Type B pancreatic cell (in vitro differentiated cells): ENCODE measurements at regions not wholly inside any gene's neighbourhood (a gene's known extent, or its start where the extent isn't known, plus 50 kb on each side); places are given as distances from the start of the nearest gene placed in this dataset.

Source experiments
- DNase-seq: peaks from one replicate; pipeline ENCODE4 v3.0.0; 2021; ENCODE audit warnings: mixed read lengths; ENCODE audit not compliant: unreplicated experiment; ENCODE audit errors: extremely low spot score
- H3K27ac Mint-ChIP-seq: 2 replicates; pipeline ENCODE4 v1.8.0; 2021; ENCODE audit warnings: mild to moderate bottlenecking, mixed read lengths
- H3K27me3 Mint-ChIP-seq: 2 replicates; pipeline ENCODE4 v1.8.0; 2021; ENCODE audit warnings: mixed read lengths
- H3K36me3 Mint-ChIP-seq: 2 replicates; pipeline ENCODE4 v1.8.0; 2021; ENCODE audit warnings: mixed read lengths
- H3K4me1 Mint-ChIP-seq: one replicate; pipeline ENCODE4 v1.8.0; 2021; ENCODE audit warnings: mixed read lengths; ENCODE audit not compliant: unreplicated experiment
- H3K4me3 Mint-ChIP-seq: 2 replicates; pipeline ENCODE4 v1.8.0; 2021; ENCODE audit warnings: mild to moderate bottlenecking, mixed read lengths
- H3K9me3 Mint-ChIP-seq: 2 replicates; pipeline ENCODE4 v1.8.0; 2021; ENCODE audit warnings: mixed read lengths
- CTCF ChIP-seq: fragments of 200-600 bp; sonication (generic); conservative IDR thresholded peaks from 2 replicates; pipeline ENCODE4 v1.5.0; 2021; ENCODE audit warnings: antibody characterized with exemption, mild to moderate bottlenecking

GRCh38 chr18:41624460-41624859 is 330.6 kb upstream of the PIK3C3 start:
- H3K4me3 Mint-ChIP-seq = no peak overlapping the region
- H3K4me1 Mint-ChIP-seq = peaks cover 16% of the 10 kb centered on the region
- TF ChIP-seq CTCF = no peak
- H3K9me3 Mint-ChIP-seq = no peaks in the 10 kb centered on the region
- H3K27me3 Mint-ChIP-seq = no peaks in the 10 kb centered on the region
- no peaks in the 10 kb centered on the region for H3K36me3 Mint-ChIP-seq
- no peak overlapping the region for H3K27ac Mint-ChIP-seq
- no peak for DNase-seq

- no peak overlapping the region for H3K4me3 Mint-ChIP-seq
- no peak for TF ChIP-seq CTCF
- no peak for DNase-seq
- peaks cover 12% of the 10 kb centered on the region for H3K4me1 Mint-ChIP-seq
- no peaks in the 10 kb centered on the region for H3K36me3 Mint-ChIP-seq
- no peaks in the 10 kb centered on the region for H3K9me3 Mint-ChIP-seq
- H3K27me3 Mint-ChIP-seq = no peaks in the 10 kb centered on the region
- no peak overlapping the region for H3K27ac Mint-ChIP-seq
Observed at GRCh38 chr18:41621177-41621576, 333.9 kb upstream of the PIK3C3 start.

- H3K4me1 Mint-ChIP-seq = peaks cover 8% of the 10 kb centered on the region
- TF ChIP-seq CTCF = no peak
- H3K9me3 Mint-ChIP-seq = no peaks in the 10 kb centered on the region
- no peak for DNase-seq
- H3K36me3 Mint-ChIP-seq = no peaks in the 10 kb centered on the region
- no peak overlapping the region for H3K4me3 Mint-ChIP-seq
- H3K27ac Mint-ChIP-seq = no peak overlapping the region
- no peaks in the 10 kb centered on the region for H3K27me3 Mint-ChIP-seq
Observed at GRCh38 chr18:41618147-41618546, 336.9 kb upstream of the PIK3C3 start.

- H3K27ac Mint-ChIP-seq = no peak overlapping the region
- H3K9me3 Mint-ChIP-seq = no peaks in the 10 kb centered on the region
- no peak for DNase-seq
- H3K36me3 Mint-ChIP-seq = no peaks in the 10 kb centered on the region
- no peak overlapping the region for H3K4me3 Mint-ChIP-seq
- no peak for TF ChIP-seq CTCF
- no peaks in the 10 kb centered on the region for H3K27me3 Mint-ChIP-seq
- H3K4me1 Mint-ChIP-seq = peaks cover 8% of the 10 kb centered on the region
Observed at GRCh38 chr18:41617647-41618046, 337.4 kb upstream of the PIK3C3 start.

GRCh38 chr18:41613003-41613609 is 341.9 kb upstream of the PIK3C3 start:
- DNase-seq = no peak
- H3K4me3 Mint-ChIP-seq = no peak overlapping the region
- no peaks in the 10 kb centered on the region for H3K27me3 Mint-ChIP-seq
- no peak overlapping the region for H3K27ac Mint-ChIP-seq
- no peak for TF ChIP-seq CTCF
- no peaks in the 10 kb centered on the region for H3K9me3 Mint-ChIP-seq
- peaks cover 4% of the 10 kb centered on the region for H3K4me1 Mint-ChIP-seq
- no peaks in the 10 kb centered on the region for H3K36me3 Mint-ChIP-seq

GRCh38 chr18:41604964-41605363 is 350.1 kb upstream of the PIK3C3 start:
- no peaks in the 10 kb centered on the region for H3K36me3 Mint-ChIP-seq
- DNase-seq = no peak
- H3K4me1 Mint-ChIP-seq = no peaks in the 10 kb centered on the region
- H3K4me3 Mint-ChIP-seq = no peak overlapping the region
- no peaks in the 10 kb centered on the region for H3K27me3 Mint-ChIP-seq
- peaks cover 5% of the 10 kb centered on the region for H3K9me3 Mint-ChIP-seq
- no peak for TF ChIP-seq CTCF
- H3K27ac Mint-ChIP-seq = no peak overlapping the region
